PC-9 (cell line): ENCODE measurements at regions not wholly inside any gene's neighbourhood (a gene's known extent, or its start where the extent isn't known, plus 50 kb on each side); places are given as distances from the start of the nearest gene placed in this dataset.

Experiments used
- BruUV-seq: library from RNA; stranded (reverse); fragments of 400-500 nt; replicated peaks from 2 replicates; lab custom pipeline; 2021; lab: Mats Ljungman, UMichigan
- CTCF ChIA-PET: fragments of 300-600 bp; sonication (Branson Sonifier 250); formaldehyde crosslinking; loops from one replicate; lab custom pipeline; 2022; ENCODE audit warnings: antibody characterized with exemption; lab: Charles Lee
- POLR2A ChIA-PET: fragments of 300-600 bp; sonication (Branson Sonifier 250); formaldehyde crosslinking; loops from one replicate; lab custom pipeline; 2022; ENCODE audit warnings: antibody characterized with exemption; ENCODE audit not compliant: unreplicated experiment; lab: Charles Lee
- DNase-seq, 2 experiments: peaks; one replicate each; pipeline versions ENCODE4 v3.0.0 to v3.0.0-alpha.2; 2015 to 2022; ENCODE audit warnings: mixed read lengths in 1 of 2
- H2AFZ ChIP-seq: fragments of 200-600 bp; sonication (generic); 2 replicates; pipeline ENCODE4 v1.8.1; 2017; ENCODE audit warnings: antibody characterized with exemption
- H3F3A ChIP-seq: fragments of 200-600 bp; sonication (generic); 2 replicates; pipeline ENCODE4 v1.8.1; 2017; ENCODE audit warnings: antibody characterized with exemption, mild to moderate bottlenecking, low read depth; ENCODE audit not compliant: insufficient read depth
- H3K27ac ChIP-seq: fragments of 200-600 bp; sonication (generic); 2 replicates; pipeline ENCODE4 v1.6.1; 2016; ENCODE audit warnings: mixed run types
- H3K27me3 ChIP-seq: fragments of 200-600 bp; sonication (generic); 2 replicates; pipeline ENCODE4 v1.6.1; 2016; ENCODE audit warnings: low read depth, mixed run types; ENCODE audit not compliant: insufficient read depth
- H3K36me3 ChIP-seq: fragments of 200-600 bp; sonication (generic); 2 replicates; pipeline ENCODE4 v1.6.1; 2016; ENCODE audit warnings: low read depth, mixed run types
- H3K4me1 ChIP-seq: fragments of 200-600 bp; sonication (generic); replicated peaks from 2 replicates; pipeline ENCODE4 v1.6.1; 2016; ENCODE audit warnings: mixed run types; ENCODE audit not compliant: insufficient read depth
- H3K4me2 ChIP-seq: fragments of 200-600 bp; sonication (generic); 2 replicates; pipeline ENCODE4 v1.6.1; 2017; ENCODE audit warnings: mixed run types
- H3K4me3 ChIP-seq: fragments of 200-600 bp; sonication (generic); 2 replicates; pipeline ENCODE4 v1.6.1; 2016; ENCODE audit warnings: mixed run types
- H3K79me2 ChIP-seq: fragments of 200-600 bp; sonication (generic); 2 replicates; pipeline ENCODE4 v1.6.1; 2017; ENCODE audit warnings: low read depth, mixed run types
- H3K9me2 ChIP-seq: fragments of 200-600 bp; sonication (generic); 2 replicates; pipeline ENCODE4 v1.8.1; 2017; ENCODE audit warnings: mild to moderate bottlenecking; ENCODE audit not compliant: insufficient read depth
- H3K9me3 ChIP-seq: fragments of 200-600 bp; sonication (generic); 2 replicates; pipeline ENCODE4 v1.8.1; 2016; ENCODE audit warnings: low read depth; ENCODE audit not compliant: insufficient read depth
- H4K20me1 ChIP-seq: fragments of 200-600 bp; sonication (generic); 2 replicates; pipeline ENCODE4 v1.8.1; 2017; ENCODE audit not compliant: insufficient read depth
- EZH2 ChIP-seq: fragments of 200-600 bp; sonication (generic); IDR thresholded peaks from 2 replicates; pipeline ENCODE4 v1.8.0; 2017; ENCODE audit warnings: antibody characterized with exemption, low read depth
- intact Hi-C: fragments of 100-400 bp; cut with micrococcal nuclease; formaldehyde crosslinking; loops from one replicate; pipeline ENCODE4 v1.10.0; 2022; ENCODE audit not compliant: unreplicated experiment
- TF ChIP-seq, protein P1 (sequence below): fragments of 200-600 bp; sonication (generic); conservative IDR thresholded peaks from 2 replicates; pipeline ENCODE4 v1.6.1; 2017; ENCODE audit warnings: mixed run types, antibody characterized with exemption, mild to moderate bottlenecking, moderate library complexity

DNA sequence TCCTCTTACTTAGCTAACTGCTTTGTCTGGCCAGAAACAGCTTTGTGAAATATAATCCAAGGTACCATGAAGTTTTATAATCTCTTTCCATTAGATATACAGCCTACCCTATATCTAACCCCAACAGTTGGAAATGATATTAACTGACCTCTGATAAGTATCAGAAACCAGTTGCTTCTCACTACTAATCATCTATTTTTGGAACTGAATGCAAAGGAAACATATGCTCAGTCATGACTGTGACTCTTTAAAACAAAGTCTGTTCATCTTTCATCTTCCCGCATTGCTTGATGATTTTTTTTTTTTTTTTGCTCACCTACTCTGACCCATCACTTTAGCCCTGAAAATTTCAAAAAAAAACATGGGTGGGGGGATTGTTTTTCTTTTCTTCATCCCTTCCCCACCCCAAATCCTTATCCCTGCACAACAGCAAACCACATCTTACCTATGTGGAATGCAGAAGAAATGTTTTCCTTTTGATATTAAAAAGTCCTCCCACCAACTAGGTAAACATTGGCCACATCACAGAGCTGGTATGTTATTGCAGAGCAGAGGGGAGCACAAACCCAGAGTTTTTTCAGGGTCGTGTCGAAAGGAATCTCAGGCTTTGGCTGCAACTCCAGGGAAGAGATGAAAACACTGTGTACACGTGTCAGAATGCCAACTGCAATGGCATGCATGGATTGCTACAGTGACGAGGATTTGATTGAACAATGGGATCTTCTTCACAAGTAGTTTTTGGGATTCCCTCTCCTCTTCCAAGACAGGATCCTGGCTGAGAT lies 137.3 kb downstream of the SLC30A10 start:
- Histone ChIP-seq H3K36me3 (no peaks in the 10 kb centered on the region), H2AFZ (no peak overlapping the region), H3K9me2 (no peaks in the 10 kb centered on the region), H4K20me1 (no peaks in the 10 kb centered on the region), H3K4me2 (0 out of 2 replicates have a peak overlapping the region, but pooled peaks have one; percentile 15), H3F3A (no peaks in the 10 kb centered on the region), H3K4me3 (no peak overlapping the region), H3K9me3 (no peaks in the 10 kb centered on the region; the same call in 1 of the 2 replicates), H3K27ac (no peak overlapping the region), H3K4me1 (peaks cover 12% of the 10 kb centered on the region; the same call in 1 of the 2 replicates), H3K79me2 (no peaks in the 10 kb centered on the region), H3K27me3 (no peaks in the 10 kb centered on the region)
- no peak for DNase-seq
- TF ChIP-seq, protein P1, sequence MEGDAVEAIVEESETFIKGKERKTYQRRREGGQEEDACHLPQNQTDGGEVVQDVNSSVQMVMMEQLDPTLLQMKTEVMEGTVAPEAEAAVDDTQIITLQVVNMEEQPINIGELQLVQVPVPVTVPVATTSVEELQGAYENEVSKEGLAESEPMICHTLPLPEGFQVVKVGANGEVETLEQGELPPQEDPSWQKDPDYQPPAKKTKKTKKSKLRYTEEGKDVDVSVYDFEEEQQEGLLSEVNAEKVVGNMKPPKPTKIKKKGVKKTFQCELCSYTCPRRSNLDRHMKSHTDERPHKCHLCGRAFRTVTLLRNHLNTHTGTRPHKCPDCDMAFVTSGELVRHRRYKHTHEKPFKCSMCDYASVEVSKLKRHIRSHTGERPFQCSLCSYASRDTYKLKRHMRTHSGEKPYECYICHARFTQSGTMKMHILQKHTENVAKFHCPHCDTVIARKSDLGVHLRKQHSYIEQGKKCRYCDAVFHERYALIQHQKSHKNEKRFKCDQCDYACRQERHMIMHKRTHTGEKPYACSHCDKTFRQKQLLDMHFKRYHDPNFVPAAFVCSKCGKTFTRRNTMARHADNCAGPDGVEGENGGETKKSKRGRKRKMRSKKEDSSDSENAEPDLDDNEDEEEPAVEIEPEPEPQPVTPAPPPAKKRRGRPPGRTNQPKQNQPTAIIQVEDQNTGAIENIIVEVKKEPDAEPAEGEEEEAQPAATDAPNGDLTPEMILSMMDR = no peak
- TF ChIP-seq EZH2 = no peak
- ChIA-PET CTCF (no interaction called here), POLR2A (no interaction called here)
- intact Hi-C loops = no loop called here
- no TSS peak for BruUV-seq

DNA sequence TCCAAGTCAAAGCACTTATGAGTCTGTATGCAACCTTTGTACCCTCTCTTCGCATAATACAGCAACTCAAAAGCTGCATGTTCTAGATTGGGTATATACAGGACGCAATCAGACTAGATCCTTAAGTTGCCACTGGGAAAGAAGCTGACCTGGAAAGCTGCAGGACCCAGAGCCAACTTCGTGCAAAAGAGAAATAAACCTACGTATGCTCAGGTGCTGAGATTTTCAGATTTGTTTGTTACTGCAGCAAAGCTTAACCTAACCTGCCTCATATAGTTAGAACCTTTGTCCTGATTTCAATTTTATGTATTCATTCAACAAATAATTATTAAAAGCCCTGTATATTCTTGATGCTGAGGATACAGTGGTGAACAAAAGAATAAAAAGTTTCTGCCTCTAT lies 139.7 kb downstream of the SLC30A10 start:
- Histone ChIP-seq H2AFZ (no peak overlapping the region), H3K27ac (no peak overlapping the region), H3K79me2 (no peaks in the 10 kb centered on the region), H3K9me3 (no peaks in the 10 kb centered on the region), H3K4me2 (no peak overlapping the region), H4K20me1 (no peaks in the 10 kb centered on the region), H3K9me2 (no peaks in the 10 kb centered on the region), H3K4me3 (no peak overlapping the region), H3F3A (no peaks in the 10 kb centered on the region), H3K4me1 (peaks cover 12% of the 10 kb centered on the region; the same call in 1 of the 2 replicates), H3K27me3 (no peaks in the 10 kb centered on the region), H3K36me3 (no peaks in the 10 kb centered on the region)
- intact Hi-C loops = no loop called here
- no peak for DNase-seq
- CTCF ChIA-PET = no interaction called here
- TF ChIP-seq, protein P1 = no peak
- no peak for TF ChIP-seq EZH2
- BruUV-seq = no TSS peak
- POLR2A ChIA-PET = no interaction called here

DNA sequence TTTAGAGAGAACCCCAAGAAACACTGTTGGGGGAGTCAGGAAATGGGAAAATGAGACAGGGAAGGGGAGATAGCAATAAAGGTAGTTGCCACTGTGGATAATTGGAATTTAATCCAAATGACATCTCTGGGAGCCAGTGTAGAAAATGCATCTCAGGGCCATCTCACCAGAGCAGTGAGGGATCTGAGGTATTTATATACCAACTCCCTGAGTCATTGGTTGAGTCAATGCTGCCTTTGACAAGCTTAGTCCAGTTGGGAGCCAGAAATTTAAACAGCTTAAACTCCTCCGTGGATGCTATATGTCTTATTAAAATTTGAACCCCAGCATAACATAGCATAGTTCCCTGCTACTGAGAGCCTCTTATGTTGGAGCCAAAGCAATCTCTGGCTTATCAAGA lies 140.3 kb downstream of the SLC30A10 start:
- TF ChIP-seq, protein P1 = no peak
- TF ChIP-seq EZH2 = no peak
- no peak overlapping the region for H3K4me2 ChIP-seq
- no peaks in the 10 kb centered on the region for H3K79me2 ChIP-seq
- H3K27ac ChIP-seq = no peak overlapping the region
- no peaks in the 10 kb centered on the region for H3K9me2 ChIP-seq
- H3K9me3 ChIP-seq = no peaks in the 10 kb centered on the region
- H3K4me3 ChIP-seq = no peak overlapping the region
- DNase-seq = no peak
- no peaks in the 10 kb centered on the region for H3K27me3 ChIP-seq
- ChIA-PET POLR2A (no interaction called here), CTCF (no interaction called here)
- H3K4me1 ChIP-seq = peaks cover 12% of the 10 kb centered on the region; the same call in 1 of the 2 replicates
- no peaks in the 10 kb centered on the region for H4K20me1 ChIP-seq
- H3F3A ChIP-seq = no peaks in the 10 kb centered on the region
- no peak overlapping the region for H2AFZ ChIP-seq
- no peaks in the 10 kb centered on the region for H3K36me3 ChIP-seq
- BruUV-seq = no TSS peak
- intact Hi-C loops = no loop called here
